D721Med (cell line): ENCODE measurements at regions not wholly inside any gene's neighbourhood (a gene's known extent, or its start where the extent isn't known, plus 50 kb on each side); places are given as distances from the start of the nearest gene placed in this dataset.
"Not testable (repeated sequence)": the region's sequence is repeated elsewhere in the genome, so short reads cannot be mapped to it uniquely, and the experiment has no call there.

Experiments used
- DNase-seq: peaks from one replicate; pipeline ENCODE4 v3.0.0; 2011; ENCODE audit warnings: low spot score; ENCODE audit not compliant: insufficient read length
- FAIRE-seq: peaks from 2 replicates; lab custom pipeline; 2011; peaks lifted over from hg19 to GRCh38; lab: Jason Lieb, UNC
- TF ChIP-seq, protein P1 (sequence below): IDR thresholded peaks from 2 replicates; pipeline ENCODE4 v1.5.1; 2012; ENCODE audit warnings: mild to moderate bottlenecking, control low read depth; ENCODE audit not compliant: insufficient read depth; ENCODE audit errors: missing control alignments

DNA sequence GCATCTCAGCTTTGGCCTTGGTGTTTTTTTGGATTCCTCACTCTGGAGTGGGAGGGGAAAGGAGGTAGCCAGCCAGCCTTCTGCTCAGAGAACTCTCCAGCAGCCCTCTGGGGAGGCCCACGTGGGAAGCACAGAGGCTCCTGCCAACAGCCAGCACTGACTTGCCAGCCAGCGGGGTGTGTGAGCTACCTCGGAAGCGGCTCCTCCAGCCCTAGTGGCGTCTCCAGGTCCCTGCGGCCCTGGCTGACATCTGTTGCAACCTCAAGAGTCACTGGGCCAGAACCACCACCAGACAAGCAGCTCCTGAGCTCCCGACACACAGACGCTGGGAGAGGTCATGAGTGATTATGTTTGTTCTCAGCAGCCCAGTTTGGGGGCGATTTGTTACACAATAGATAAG, 180.2 kb upstream of the FZD8 start:
- no peak for DNase-seq
- no peak for FAIRE-seq
- TF ChIP-seq, protein P1, sequence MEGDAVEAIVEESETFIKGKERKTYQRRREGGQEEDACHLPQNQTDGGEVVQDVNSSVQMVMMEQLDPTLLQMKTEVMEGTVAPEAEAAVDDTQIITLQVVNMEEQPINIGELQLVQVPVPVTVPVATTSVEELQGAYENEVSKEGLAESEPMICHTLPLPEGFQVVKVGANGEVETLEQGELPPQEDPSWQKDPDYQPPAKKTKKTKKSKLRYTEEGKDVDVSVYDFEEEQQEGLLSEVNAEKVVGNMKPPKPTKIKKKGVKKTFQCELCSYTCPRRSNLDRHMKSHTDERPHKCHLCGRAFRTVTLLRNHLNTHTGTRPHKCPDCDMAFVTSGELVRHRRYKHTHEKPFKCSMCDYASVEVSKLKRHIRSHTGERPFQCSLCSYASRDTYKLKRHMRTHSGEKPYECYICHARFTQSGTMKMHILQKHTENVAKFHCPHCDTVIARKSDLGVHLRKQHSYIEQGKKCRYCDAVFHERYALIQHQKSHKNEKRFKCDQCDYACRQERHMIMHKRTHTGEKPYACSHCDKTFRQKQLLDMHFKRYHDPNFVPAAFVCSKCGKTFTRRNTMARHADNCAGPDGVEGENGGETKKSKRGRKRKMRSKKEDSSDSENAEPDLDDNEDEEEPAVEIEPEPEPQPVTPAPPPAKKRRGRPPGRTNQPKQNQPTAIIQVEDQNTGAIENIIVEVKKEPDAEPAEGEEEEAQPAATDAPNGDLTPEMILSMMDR = no peak

DNA sequence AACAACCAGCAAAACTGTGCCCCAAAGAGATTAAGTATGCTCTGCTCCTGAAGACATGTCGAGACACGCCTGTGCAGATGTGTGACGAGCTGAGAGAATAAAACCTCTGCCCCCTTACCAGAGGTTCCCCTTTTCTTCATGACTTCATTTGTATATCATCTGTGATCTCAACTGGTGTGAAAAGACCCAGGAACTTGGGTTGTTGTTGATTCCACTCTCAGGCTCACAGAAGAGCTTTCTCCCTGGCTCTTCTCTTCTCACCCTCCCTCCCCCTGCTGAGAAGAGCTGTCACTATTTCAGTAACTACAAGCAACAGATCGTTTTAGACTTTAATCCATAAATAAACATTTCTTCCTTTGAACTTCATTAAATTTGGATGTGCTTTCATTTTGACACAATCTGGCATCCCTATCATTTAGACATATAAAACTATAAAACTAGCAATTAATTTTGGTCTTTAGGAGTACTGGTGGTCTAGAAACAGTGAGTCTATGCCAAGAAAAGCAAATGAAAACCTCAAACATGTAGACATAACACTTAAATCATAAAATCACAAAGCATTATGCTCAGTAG, 179.3 kb upstream of the FZD8 start:
- no peak for FAIRE-seq
- TF ChIP-seq, protein P1 = no peak
- DNase-seq = no peak

DNA sequence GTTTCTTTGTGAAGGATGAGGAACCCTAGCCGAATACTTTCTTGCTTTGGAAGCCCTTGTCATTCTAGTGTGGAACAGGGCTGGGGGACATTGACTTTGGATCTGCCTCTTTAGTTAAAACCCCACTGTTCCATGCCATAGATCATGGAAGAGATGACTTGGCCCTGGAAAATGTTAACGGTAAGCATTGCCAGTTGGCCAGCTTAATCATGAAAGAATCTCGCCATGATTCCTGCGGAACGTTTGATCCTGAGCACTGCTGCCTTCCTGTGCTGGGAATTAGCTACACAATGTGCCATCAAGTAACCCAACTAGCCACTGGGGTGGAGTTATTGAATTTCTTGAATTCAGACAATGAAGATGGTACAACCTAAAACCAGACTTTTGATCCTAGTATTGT, 177.6 kb upstream of the FZD8 start:
- FAIRE-seq = no peak
- TF ChIP-seq, protein P1 = no peak

DNA sequence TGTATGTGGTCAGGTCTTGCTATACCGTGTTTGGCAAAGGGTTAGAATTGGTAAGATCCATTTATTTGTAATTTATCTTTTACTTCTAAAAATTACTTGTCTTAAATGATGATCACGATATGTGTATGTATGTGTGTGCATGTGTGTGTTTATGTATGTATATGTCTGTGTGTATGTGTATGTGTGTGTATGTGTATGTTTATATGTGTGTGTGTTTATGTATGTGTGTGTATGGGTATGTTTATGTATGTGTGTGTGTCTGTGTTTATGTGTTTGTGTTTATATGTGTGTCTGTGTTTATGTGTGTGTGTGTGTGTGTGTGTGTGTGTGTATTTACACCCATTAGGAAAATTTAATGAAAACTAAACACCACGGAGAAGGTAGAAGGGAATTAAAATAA, 176.9 kb upstream of the FZD8 start:
- FAIRE-seq (no peak), DNase-seq (no peak)
- TF ChIP-seq, protein P1 = no peak

More for the DNA sequence above, 177.6 kb upstream of the FZD8 start:
- DNase-seq = no peak

DNA sequence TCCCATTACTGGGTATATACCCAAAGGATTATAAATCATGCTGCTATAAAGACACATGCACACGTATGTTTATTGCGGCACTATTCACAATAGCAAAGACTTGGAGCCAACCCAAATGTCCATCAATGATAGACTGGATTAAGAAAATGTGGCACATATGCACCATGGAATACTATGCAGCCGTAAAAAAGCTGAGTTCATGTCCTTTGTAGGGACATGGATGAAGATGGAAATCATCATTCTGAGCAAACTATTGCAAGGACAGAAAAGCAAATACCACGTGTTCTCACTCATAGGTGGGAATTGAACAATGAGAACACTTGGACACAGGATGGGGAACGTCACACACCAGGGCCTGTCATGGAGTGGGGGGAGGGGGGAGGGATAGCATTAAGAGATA, 175.0 kb upstream of the FZD8 start:
- DNase-seq, FAIRE-seq: not testable (repeated sequence)

DNA sequence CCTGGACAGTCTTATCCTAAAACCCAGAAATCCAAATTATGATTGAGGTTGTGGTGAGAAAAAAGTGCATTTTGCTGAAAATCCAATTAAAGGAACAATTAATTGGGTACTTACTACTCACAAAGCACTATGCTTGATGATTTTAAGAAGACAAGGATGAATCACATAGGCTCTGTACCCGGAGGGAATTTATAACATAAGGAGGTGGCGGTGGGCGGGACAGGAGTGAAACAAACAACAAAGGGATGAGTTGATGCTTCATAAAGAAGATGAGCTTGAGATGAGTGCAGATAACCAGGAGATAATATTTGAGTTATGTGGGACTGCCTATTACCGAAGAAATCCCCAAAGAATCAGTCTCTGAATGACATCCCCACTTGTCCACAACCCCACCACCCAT, 171.1 kb upstream of the FZD8 start:
- FAIRE-seq (no peak), DNase-seq (no peak)
- TF ChIP-seq, protein P1 = no peak

DNA sequence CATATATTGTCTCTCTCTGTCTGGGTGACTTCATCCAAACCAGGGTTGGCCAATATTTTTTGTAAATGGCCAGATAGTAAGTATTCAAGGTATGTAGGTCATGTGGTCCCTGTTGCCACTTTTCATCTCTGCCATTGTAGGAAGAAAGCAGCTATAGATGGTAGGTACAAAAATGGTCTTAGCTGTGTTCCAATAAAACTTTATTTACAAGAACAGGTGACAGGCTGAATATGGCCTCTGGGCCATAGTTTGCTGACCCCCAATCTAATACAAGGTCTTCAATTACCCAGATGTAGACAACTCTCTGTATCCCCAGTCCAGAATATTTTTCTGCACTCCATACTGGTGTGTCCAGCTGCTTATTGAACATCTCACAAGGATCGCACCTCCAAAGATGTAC, 166.2 kb upstream of the FZD8 start:
- DNase-seq (no peak), FAIRE-seq (no peak)
- TF ChIP-seq, protein P1 = no peak

DNA sequence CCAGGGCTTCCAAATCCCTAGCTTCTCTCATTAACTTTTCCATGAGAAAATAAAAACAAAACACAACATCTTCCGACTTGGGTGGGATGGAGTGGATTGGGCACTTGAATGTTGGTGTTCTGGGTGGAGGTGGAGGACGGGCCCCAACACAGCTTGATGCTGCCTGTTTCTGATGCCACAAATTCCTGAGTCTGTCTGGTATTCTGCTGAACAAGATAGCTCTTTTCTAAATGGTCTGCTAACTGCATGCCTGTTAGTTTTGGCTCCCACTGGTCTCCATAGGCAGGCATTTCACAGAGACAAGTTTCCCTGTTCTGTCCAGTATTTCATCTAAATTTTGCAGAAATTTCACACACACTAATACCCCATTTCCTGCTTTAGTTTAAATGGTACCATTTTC, 160.9 kb upstream of the FZD8 start:
- FAIRE-seq = no peak
- TF ChIP-seq, protein P1 = no peak
- no peak for DNase-seq
